H9 (cell line): ENCODE measurements at regions not wholly inside any gene's neighbourhood (a gene's known extent, or its start where the extent isn't known, plus 50 kb on each side); places are given as distances from the start of the nearest gene placed in this dataset.

ENCODE experiments used
- DNase-seq: peaks from one replicate; pipeline ENCODE4 v3.0.0-alpha.2; 2017
- H2AFZ ChIP-seq: one replicate; pipeline ENCODE4 v1.6.1; 2013; ENCODE audit warnings: mild to moderate bottlenecking, low read length, control low read depth, moderate library complexity
- H2AK5ac ChIP-seq: 2 replicates; pipeline ENCODE4 v1.6.1; 2013; ENCODE audit warnings: low read length, control low read depth, mixed read lengths; ENCODE audit not compliant: insufficient read length
- H2BK120ac ChIP-seq: one replicate; pipeline ENCODE4 v1.6.1; 2013; ENCODE audit warnings: low read depth, mild to moderate bottlenecking, low read length, control low read depth, inconsistent platforms; ENCODE audit not compliant: poor library complexity, severe bottlenecking
- H2BK12ac ChIP-seq: 2 replicates; pipeline ENCODE4 v1.6.1; 2013; ENCODE audit warnings: low read length, control low read depth, mixed read lengths, low read depth; ENCODE audit not compliant: insufficient read length
- H2BK15ac ChIP-seq: 2 replicates; pipeline ENCODE4 v1.6.1; 2013; ENCODE audit warnings: low read depth, low read length, control low read depth
- H2BK20ac ChIP-seq: one replicate; pipeline ENCODE4 v1.6.1; 2013; ENCODE audit warnings: low read depth, mild to moderate bottlenecking, low read length, control low read depth, inconsistent platforms; ENCODE audit not compliant: poor library complexity, severe bottlenecking
- H2BK5ac ChIP-seq: 2 replicates; pipeline ENCODE4 v1.6.1; 2013; ENCODE audit warnings: low read length, control low read depth, mixed read lengths; ENCODE audit not compliant: insufficient read length
- H3K14ac ChIP-seq: 2 replicates; pipeline ENCODE4 v1.6.1; 2013; ENCODE audit warnings: low read length, control low read depth; ENCODE audit not compliant: insufficient read depth
- H3K18ac ChIP-seq: 2 replicates; pipeline ENCODE4 v1.6.1; 2013; ENCODE audit warnings: low read depth, mild to moderate bottlenecking, mixed read lengths, low read length, control low read depth; ENCODE audit not compliant: insufficient read length
- H3K23ac ChIP-seq: 2 replicates; pipeline ENCODE4 v1.6.1; 2013; ENCODE audit warnings: low read length, control low read depth, mixed read lengths, low read depth; ENCODE audit not compliant: insufficient read length
- H3K23me2 ChIP-seq: 2 replicates; pipeline ENCODE4 v1.6.1; 2013; ENCODE audit warnings: low read depth, mild to moderate bottlenecking, mixed read lengths, low read length, control low read depth; ENCODE audit not compliant: insufficient read length, poor library complexity, severe bottlenecking
- H3K27ac ChIP-seq: 2 replicates; pipeline ENCODE4 v1.5.1; 2013; ENCODE audit warnings: low read length, control low read depth, mixed read lengths, low read depth; ENCODE audit not compliant: insufficient read length
- H3K27me3 ChIP-seq: 2 replicates; pipeline ENCODE4 v1.6.1; 2013; ENCODE audit warnings: low read length, control low read depth, inconsistent platforms; ENCODE audit not compliant: insufficient read depth
- H3K4ac ChIP-seq: 2 replicates; pipeline ENCODE4 v1.6.1; 2013; ENCODE audit warnings: low read depth, mild to moderate bottlenecking, control low read depth, inconsistent platforms, low read length, moderate library complexity
- H3K4me1 ChIP-seq: 2 replicates; pipeline ENCODE4 v1.6.1; 2013; ENCODE audit warnings: low read length, control low read depth, inconsistent platforms; ENCODE audit not compliant: insufficient read depth
- H3K4me2 ChIP-seq: 2 replicates; pipeline ENCODE4 v1.6.1; 2013; ENCODE audit warnings: low read length, control low read depth, mixed read lengths; ENCODE audit not compliant: insufficient read length, insufficient read depth
- H3K56ac ChIP-seq: 2 replicates; pipeline ENCODE4 v1.6.1; 2013; ENCODE audit warnings: low read depth, mild to moderate bottlenecking, mixed read lengths, low read length, control low read depth; ENCODE audit not compliant: insufficient read length
- H3K79me1 ChIP-seq: 2 replicates; pipeline ENCODE4 v1.6.1; 2013; ENCODE audit warnings: low read depth, mild to moderate bottlenecking, moderate library complexity, low read length, control low read depth, inconsistent platforms; ENCODE audit not compliant: insufficient read depth, poor library complexity, severe bottlenecking
- H3K79me2 ChIP-seq: 2 replicates; pipeline ENCODE4 v1.6.1; 2013; ENCODE audit warnings: low read length, control low read depth, inconsistent platforms; ENCODE audit not compliant: insufficient read depth
- H3K9ac ChIP-seq: 2 replicates; pipeline ENCODE4 v1.6.1; 2013; ENCODE audit warnings: low read length, control low read depth, mixed read lengths; ENCODE audit not compliant: insufficient read length; ENCODE audit errors: extremely low read depth
- H3K9me3 ChIP-seq: one replicate; pipeline ENCODE4 v1.6.1; 2013; ENCODE audit warnings: low read depth, low read length, inconsistent platforms; ENCODE audit not compliant: control insufficient read depth
- H3T11ph ChIP-seq: one replicate; pipeline ENCODE4 v1.6.1; 2013; ENCODE audit warnings: mild to moderate bottlenecking, low read length, control low read depth, inconsistent platforms
- H4K20me1 ChIP-seq: one replicate; pipeline ENCODE4 v1.6.1; 2013; ENCODE audit not compliant: control insufficient read depth, insufficient read length, insufficient read depth
- H4K5ac ChIP-seq: 2 replicates; pipeline ENCODE4 v1.6.1; 2013; ENCODE audit warnings: low read depth, mild to moderate bottlenecking, mixed read lengths, low read length, control low read depth; ENCODE audit not compliant: insufficient read length
- H4K8ac ChIP-seq: replicated peaks from 2 replicates; pipeline ENCODE4 v1.6.1; 2013; ENCODE audit warnings: low read length, control low read depth, mixed read lengths, low read depth; ENCODE audit not compliant: insufficient read length
- H4K91ac ChIP-seq: 2 replicates; pipeline ENCODE4 v1.6.1; 2013; ENCODE audit warnings: low read depth, mild to moderate bottlenecking, moderate library complexity, mixed read lengths, low read length, control low read depth; ENCODE audit not compliant: insufficient read length
- H3K27ac Mint-ChIP-seq, 3 experiments: 2 replicates in 2 of 3; 3 replicates in 1 of 3; pipeline ENCODE4 v1.8.0; 2020 to 2021; ENCODE audit warnings: mixed read lengths in 3 of 3, mild to moderate bottlenecking in 1 of 3, moderate library complexity in 1 of 3
- H3K27me3 Mint-ChIP-seq: 2 replicates; pipeline ENCODE4 v1.8.0; 2021; ENCODE audit warnings: low read depth, mild to moderate bottlenecking, moderate library complexity, mixed read lengths
- H3K36me3 Mint-ChIP-seq, 3 experiments: 2 replicates in 2 of 3; 3 replicates in 1 of 3; pipeline ENCODE4 v1.8.0; 2020 to 2021; ENCODE audit warnings: low read depth in 3 of 3, mixed read lengths in 3 of 3; ENCODE audit not compliant: insufficient read depth in 1 of 3
- H3K4me1 Mint-ChIP-seq, 2 experiments: 2 replicates each; pipeline ENCODE4 v1.8.0; 2020; ENCODE audit warnings: mixed read lengths in 2 of 2
- H3K4me3 Mint-ChIP-seq, 2 experiments: 2 replicates in 1 of 2; 3 replicates in 1 of 2; pipeline ENCODE4 v1.8.0; 2020 to 2021; ENCODE audit warnings: mild to moderate bottlenecking in 2 of 2, mixed read lengths in 2 of 2, moderate library complexity in 1 of 2
- H3K9me3 Mint-ChIP-seq, 2 experiments: 2 replicates in 1 of 2; 3 replicates in 1 of 2; pipeline ENCODE4 v1.8.0; 2020; ENCODE audit warnings: mild to moderate bottlenecking in 2 of 2, mixed read lengths in 2 of 2, moderate library complexity in 1 of 2
- WGBS: extraction: QIAGEN DNeasy Blood & Tissue Kit; methylation state at CpG from one replicate; pipeline ENCODE4 v1.1.7; 2013; ENCODE audit warnings: missing lambda C conversion rate, low lambda C conversion rate, mixed read lengths; ENCODE audit not compliant: insufficient read length; ENCODE audit errors: extremely low coverage; 5-methylcytosine and 5-hydroxymethylcytosine counted together
- TF ChIP-seq, protein P1 (sequence below): fragments of 200-600 bp; sonication (generic); conservative IDR thresholded peaks from 3 replicates; pipeline ENCODE4 v1.8.0; 2021; ENCODE audit warnings: antibody characterized with exemption, mild to moderate bottlenecking

DNA sequence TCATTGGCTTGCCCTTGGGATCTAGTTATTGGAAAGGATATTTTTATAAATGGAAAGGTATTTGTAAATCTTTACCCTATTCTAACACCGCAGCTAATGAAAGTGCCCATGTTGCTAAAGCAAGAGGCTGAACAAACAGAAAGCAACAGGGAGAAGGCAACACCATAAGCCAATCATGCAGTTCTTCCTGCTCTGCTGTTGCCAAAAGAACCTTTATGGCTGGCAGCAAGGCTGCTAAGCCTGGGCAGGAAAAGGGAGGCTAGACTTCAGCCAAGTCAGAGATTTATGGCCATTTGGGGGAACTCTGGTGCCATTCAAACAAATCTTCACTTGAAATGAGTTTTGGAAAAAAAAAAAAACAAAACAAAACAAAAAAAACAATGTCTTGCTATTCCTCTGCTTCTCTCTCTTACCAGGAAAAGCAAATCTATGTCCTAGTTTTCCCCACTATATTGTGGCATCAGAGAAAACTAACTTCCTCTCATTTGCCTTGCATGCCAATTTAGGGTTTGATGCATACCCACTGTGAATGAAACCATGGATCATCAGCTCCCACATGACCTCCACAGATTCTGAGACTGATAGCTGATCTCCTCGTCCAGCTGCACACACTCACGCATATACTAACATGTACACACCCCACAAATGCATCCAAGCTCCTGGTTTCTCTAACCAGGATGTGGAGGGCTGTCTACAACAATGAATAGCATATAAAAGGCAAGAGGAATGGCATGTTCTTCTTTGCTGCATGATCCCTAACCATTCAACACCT lies 179.3 kb downstream of the C1D start:
- no peaks in the 10 kb centered on the region for H3K9me3 Mint-ChIP-seq
- TF ChIP-seq, protein P1, sequence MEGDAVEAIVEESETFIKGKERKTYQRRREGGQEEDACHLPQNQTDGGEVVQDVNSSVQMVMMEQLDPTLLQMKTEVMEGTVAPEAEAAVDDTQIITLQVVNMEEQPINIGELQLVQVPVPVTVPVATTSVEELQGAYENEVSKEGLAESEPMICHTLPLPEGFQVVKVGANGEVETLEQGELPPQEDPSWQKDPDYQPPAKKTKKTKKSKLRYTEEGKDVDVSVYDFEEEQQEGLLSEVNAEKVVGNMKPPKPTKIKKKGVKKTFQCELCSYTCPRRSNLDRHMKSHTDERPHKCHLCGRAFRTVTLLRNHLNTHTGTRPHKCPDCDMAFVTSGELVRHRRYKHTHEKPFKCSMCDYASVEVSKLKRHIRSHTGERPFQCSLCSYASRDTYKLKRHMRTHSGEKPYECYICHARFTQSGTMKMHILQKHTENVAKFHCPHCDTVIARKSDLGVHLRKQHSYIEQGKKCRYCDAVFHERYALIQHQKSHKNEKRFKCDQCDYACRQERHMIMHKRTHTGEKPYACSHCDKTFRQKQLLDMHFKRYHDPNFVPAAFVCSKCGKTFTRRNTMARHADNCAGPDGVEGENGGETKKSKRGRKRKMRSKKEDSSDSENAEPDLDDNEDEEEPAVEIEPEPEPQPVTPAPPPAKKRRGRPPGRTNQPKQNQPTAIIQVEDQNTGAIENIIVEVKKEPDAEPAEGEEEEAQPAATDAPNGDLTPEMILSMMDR: no peak

More for the DNA sequence above, 179.3 kb downstream of the C1D start:
- Histone ChIP-seq H2AK5ac (no peak overlapping the region), H3K27ac (no peak overlapping the region), H3K14ac (no peak overlapping the region), H4K5ac (no peak overlapping the region), H3K27me3 (no peaks in the 10 kb centered on the region; the same call in 1 of the 2 replicates), H2BK12ac (no peak overlapping the region), H3K23me2 (no peaks in the 10 kb centered on the region), H2BK20ac (no peak overlapping the region), H3K4me1 (no peaks in the 10 kb centered on the region), H3K18ac (no peak overlapping the region), H4K8ac (no peak overlapping the region), H3K79me1 (no peaks in the 10 kb centered on the region), H3K4me2 (no peak overlapping the region), H2BK15ac (no peak overlapping the region), H3K9me3 (no peaks in the 10 kb centered on the region), H2AFZ (no peak overlapping the region), H3K9ac (no peak overlapping the region), H3K23ac (no peak overlapping the region), H4K20me1 (no peaks in the 10 kb centered on the region), H3K56ac (no peak overlapping the region), H3K4ac (no peak overlapping the region), H4K91ac (no peak overlapping the region), H2BK5ac (no peak overlapping the region), H3K79me2 (no peaks in the 10 kb centered on the region), H3T11ph (no peak overlapping the region), H2BK120ac (no peak overlapping the region)
- H3K27ac Mint-ChIP-seq: no peak overlapping the region
- no CpG with 5 or more reads among the region's 3 CpGs for WGBS
- H3K27me3 Mint-ChIP-seq: peaks cover 2% of the 10 kb centered on the region; the same call in 1 of the 2 replicates
- DNase-seq: no peak
- no peak overlapping the region for H3K4me3 Mint-ChIP-seq
- H3K36me3 Mint-ChIP-seq: no peaks in the 10 kb centered on the region
- H3K4me1 Mint-ChIP-seq: peaks cover 9 to 14% of the 10 kb centered on the region in 2 experiments
